ENCODE measurements at regions not wholly inside any gene's neighbourhood (a gene's known extent, or its start where the extent isn't known, plus 50 kb on each side); places are given as distances from the start of the nearest gene placed in this dataset.

DNA sequence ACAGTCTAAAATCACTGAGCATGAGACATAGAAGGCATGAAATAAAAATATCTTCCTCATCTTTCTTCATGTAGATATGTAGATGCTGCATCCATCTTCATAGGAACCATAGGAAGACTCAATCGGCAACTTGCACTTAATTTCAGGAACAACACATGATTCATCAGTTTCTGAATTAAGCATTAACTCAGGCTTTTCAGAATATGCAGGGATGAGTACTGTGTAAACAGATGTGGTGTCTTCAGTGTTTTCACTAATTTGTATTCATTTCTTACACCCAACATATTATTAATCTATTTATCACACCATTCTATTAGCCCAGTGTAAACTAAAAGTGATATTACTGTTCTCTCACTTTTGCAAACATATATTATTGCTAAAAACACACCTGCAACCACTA is 305.9 kb upstream of the DAB2 start:
- H3K9me1 ChIP-seq (ENCODE audit: control insufficient read depth, extremely low read depth, insufficient read depth, low read length), result no peaks in the 10 kb centered on the region
- no peak overlapping the region for H3K27ac ChIP-seq (ENCODE audit: control insufficient read depth, insufficient read depth, low read length)
- H3K4me1 ChIP-seq (ENCODE audit: control insufficient read depth, extremely low read depth, insufficient read depth, low read length), result no peaks in the 10 kb centered on the region
- H3K79me2 ChIP-seq (ENCODE audit: control insufficient read depth, insufficient read depth, low read length), result no peaks in the 10 kb centered on the region
- no peak overlapping the region for H3K4me3 ChIP-seq (ENCODE audit: control insufficient read depth in 2 of 3, extremely low read depth in 1 of 3, insufficient read depth in 2 of 3, low read depth in 1 of 3, low read length in 3 of 3)
- no peaks in the 10 kb centered on the region for H3K9me3 ChIP-seq (ENCODE audit: control insufficient read depth, low read depth, low read length)
- H3K27me3 ChIP-seq (ENCODE audit: control insufficient read depth, extremely low read depth, insufficient read depth, low read length), result no peaks in the 10 kb centered on the region
- FAIRE-seq (no peak), DNase-seq (ENCODE audit: low read depth, low spot score) (no peak)
- dilution Hi-C loops (cut with MboI; ENCODE audit: extremely low pct_ligation_motif_present, low sequenced_read_pairs), result no loop called here
- H4K20me1 ChIP-seq (ENCODE audit: control insufficient read depth, extremely low read depth, insufficient read depth, low read length), result no peaks in the 10 kb centered on the region
- H2AFZ ChIP-seq (ENCODE audit: control insufficient read depth, low read length), result no peak overlapping the region
- H3K9ac ChIP-seq (ENCODE audit: control insufficient read depth, extremely low read depth, insufficient read depth, low read length), result no peak overlapping the region
- no peak overlapping the region for H3K4me2 ChIP-seq (ENCODE audit: control insufficient read depth, extremely low read depth, insufficient read depth, low read depth, low read length)
- no peaks in the 10 kb centered on the region for H3K36me3 ChIP-seq (ENCODE audit: control insufficient read depth in 2 of 2, extremely low read depth in 1 of 2, insufficient read depth in 2 of 2, low read length in 2 of 2)
- no peak for TF ChIP-seq EZH2 (IDR thresholded peaks at IDR 0.05; ENCODE audit: low read length)
- TF ChIP-seq, protein P1, sequence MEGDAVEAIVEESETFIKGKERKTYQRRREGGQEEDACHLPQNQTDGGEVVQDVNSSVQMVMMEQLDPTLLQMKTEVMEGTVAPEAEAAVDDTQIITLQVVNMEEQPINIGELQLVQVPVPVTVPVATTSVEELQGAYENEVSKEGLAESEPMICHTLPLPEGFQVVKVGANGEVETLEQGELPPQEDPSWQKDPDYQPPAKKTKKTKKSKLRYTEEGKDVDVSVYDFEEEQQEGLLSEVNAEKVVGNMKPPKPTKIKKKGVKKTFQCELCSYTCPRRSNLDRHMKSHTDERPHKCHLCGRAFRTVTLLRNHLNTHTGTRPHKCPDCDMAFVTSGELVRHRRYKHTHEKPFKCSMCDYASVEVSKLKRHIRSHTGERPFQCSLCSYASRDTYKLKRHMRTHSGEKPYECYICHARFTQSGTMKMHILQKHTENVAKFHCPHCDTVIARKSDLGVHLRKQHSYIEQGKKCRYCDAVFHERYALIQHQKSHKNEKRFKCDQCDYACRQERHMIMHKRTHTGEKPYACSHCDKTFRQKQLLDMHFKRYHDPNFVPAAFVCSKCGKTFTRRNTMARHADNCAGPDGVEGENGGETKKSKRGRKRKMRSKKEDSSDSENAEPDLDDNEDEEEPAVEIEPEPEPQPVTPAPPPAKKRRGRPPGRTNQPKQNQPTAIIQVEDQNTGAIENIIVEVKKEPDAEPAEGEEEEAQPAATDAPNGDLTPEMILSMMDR (optimal IDR thresholded peaks at IDR 0.05 in 1 of 3, IDR thresholded peaks at IDR 0.05 in 1 of 3, conservative IDR thresholded peaks at IDR 0.05 in 1 of 3; ENCODE audit: extremely low read depth in 1 of 3, insufficient read depth in 2 of 3, low read length in 3 of 3), result no peak

DNA sequence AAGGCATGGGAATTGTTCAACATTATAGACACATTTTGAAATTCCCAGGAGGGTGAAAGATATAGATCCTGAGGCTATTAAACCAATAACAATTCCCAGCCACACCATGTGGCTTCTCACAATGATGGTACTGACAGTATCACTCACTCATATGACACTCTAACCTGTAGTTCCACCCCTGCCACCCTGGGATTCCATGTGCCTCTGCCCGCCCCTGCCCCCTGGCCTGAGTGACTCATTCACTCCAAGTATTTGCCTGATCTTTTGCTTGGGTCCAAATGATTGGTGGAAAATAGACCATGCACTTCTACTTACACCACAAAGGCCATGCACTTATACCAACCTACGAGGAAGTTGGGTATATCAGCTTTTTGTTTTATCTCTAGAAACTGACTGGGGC is 305.2 kb upstream of the DAB2 start:
- no peak for FAIRE-seq
- no peak overlapping the region for H3K9ac ChIP-seq (ENCODE audit: control insufficient read depth, extremely low read depth, insufficient read depth, low read length)
- dilution Hi-C loops (cut with MboI; ENCODE audit: extremely low pct_ligation_motif_present, low sequenced_read_pairs), result no loop called here

More for the DNA sequence above, 305.2 kb upstream of the DAB2 start:
- H3K36me3 ChIP-seq (ENCODE audit: control insufficient read depth in 2 of 2, extremely low read depth in 1 of 2, insufficient read depth in 2 of 2, low read length in 2 of 2), result no peaks in the 10 kb centered on the region
- no peaks in the 10 kb centered on the region for H3K79me2 ChIP-seq (ENCODE audit: control insufficient read depth, insufficient read depth, low read length)
- no peak for DNase-seq (ENCODE audit: low read depth, low spot score)
- H4K20me1 ChIP-seq (ENCODE audit: control insufficient read depth, extremely low read depth, insufficient read depth, low read length), result no peaks in the 10 kb centered on the region
- no peaks in the 10 kb centered on the region for H3K4me1 ChIP-seq (ENCODE audit: control insufficient read depth, extremely low read depth, insufficient read depth, low read length)
- no peak overlapping the region for H3K4me3 ChIP-seq (ENCODE audit: control insufficient read depth in 2 of 3, extremely low read depth in 1 of 3, insufficient read depth in 2 of 3, low read depth in 1 of 3, low read length in 3 of 3)
- H3K27me3 ChIP-seq (ENCODE audit: control insufficient read depth, extremely low read depth, insufficient read depth, low read length), result no peaks in the 10 kb centered on the region
- no peaks in the 10 kb centered on the region for H3K9me1 ChIP-seq (ENCODE audit: control insufficient read depth, extremely low read depth, insufficient read depth, low read length)
- H3K4me2 ChIP-seq (ENCODE audit: control insufficient read depth, extremely low read depth, insufficient read depth, low read depth, low read length), result no peak overlapping the region
- no peaks in the 10 kb centered on the region for H3K9me3 ChIP-seq (ENCODE audit: control insufficient read depth, low read depth, low read length)
- H3K27ac ChIP-seq (ENCODE audit: control insufficient read depth, insufficient read depth, low read length), result no peak overlapping the region
- H2AFZ ChIP-seq (ENCODE audit: control insufficient read depth, low read length), result no peak overlapping the region
- TF ChIP-seq EZH2 (IDR thresholded peaks at IDR 0.05; ENCODE audit: low read length), result no peak
- TF ChIP-seq, protein P1 (optimal IDR thresholded peaks at IDR 0.05 in 1 of 3, IDR thresholded peaks at IDR 0.05 in 1 of 3, conservative IDR thresholded peaks at IDR 0.05 in 1 of 3; ENCODE audit: extremely low read depth in 1 of 3, insufficient read depth in 2 of 3, low read length in 3 of 3), result no peak
